ENCODE measurements at regions not wholly inside any gene's neighbourhood (a gene's known extent, or its start where the extent isn't known, plus 50 kb on each side); places are given as distances from the start of the nearest gene placed in this dataset.
A peak's percentile ranks its signal among the peaks of the same experiment; 100 is the strongest.

DNA sequence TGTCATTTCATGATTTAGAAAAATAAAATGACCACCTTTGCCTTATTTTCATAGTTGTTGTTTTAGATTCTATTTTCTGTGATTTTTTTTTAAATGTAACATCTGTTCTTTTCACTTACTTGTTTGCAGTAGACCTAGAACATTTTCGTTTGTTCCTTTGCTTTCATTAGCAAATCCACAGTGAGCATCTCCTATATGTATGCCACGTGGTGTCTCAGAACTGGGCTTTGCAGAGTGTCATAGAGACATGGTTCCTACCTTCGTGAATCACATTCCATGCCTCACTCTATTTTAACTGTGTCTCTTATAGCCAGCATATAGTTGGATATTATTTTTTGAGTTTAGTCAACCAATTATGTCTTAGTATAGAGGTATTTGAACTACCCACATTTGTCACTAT is 118.2 kb downstream of the KLF13 start:
- no peak overlapping the region for H3K4me3 ChIP-seq (ENCODE audit: low read depth, low read length)

GRCh38 chr15:31446546-31446945 is 119.9 kb downstream of the KLF13 start:
- TF ChIP-seq, protein P1, sequence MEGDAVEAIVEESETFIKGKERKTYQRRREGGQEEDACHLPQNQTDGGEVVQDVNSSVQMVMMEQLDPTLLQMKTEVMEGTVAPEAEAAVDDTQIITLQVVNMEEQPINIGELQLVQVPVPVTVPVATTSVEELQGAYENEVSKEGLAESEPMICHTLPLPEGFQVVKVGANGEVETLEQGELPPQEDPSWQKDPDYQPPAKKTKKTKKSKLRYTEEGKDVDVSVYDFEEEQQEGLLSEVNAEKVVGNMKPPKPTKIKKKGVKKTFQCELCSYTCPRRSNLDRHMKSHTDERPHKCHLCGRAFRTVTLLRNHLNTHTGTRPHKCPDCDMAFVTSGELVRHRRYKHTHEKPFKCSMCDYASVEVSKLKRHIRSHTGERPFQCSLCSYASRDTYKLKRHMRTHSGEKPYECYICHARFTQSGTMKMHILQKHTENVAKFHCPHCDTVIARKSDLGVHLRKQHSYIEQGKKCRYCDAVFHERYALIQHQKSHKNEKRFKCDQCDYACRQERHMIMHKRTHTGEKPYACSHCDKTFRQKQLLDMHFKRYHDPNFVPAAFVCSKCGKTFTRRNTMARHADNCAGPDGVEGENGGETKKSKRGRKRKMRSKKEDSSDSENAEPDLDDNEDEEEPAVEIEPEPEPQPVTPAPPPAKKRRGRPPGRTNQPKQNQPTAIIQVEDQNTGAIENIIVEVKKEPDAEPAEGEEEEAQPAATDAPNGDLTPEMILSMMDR (IDR thresholded peaks at IDR 0.05; ENCODE audit: insufficient read depth, low read depth, low read length, missing control alignments): no peak
- no peak overlapping the region for H3K4me3 ChIP-seq (ENCODE audit: low read depth, low read length)

More for the DNA sequence above, 118.2 kb downstream of the KLF13 start:
- peak; percentile 72 for DNase-seq (ENCODE audit: low read depth)
- TF ChIP-seq, protein P1 (IDR thresholded peaks at IDR 0.05; ENCODE audit: insufficient read depth, low read depth, low read length, missing control alignments): no peak

DNA sequence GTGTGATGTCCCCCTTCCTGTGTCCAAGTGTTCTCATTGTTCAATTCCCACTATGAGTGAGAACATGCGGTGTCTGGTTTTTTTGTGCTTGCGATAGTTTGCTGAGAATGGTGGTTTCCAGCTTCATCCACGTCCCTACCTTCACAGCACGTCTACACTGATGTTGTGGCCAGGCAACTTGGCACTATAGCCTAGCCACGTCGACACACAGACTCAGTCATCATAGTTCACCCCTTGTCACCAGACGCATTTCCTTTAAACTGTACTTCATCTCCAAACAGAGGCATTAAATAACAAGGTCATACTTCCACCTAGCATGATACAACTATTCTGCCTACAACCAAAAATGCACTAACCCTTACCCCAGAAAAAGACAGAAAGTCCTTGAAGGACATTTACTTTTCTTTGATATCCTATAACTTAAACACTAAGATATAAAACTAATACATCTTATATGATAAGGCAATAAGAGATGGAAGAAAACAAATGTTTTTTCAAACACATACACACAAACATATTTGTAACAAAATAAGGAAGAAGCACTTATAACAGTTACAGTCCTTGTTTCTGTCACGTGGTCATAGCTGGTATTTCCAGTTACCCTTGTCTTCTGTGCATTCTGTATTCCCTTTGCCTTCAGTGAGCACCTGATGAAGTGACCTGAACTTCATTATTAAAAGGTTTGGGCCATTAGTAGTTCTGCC is 121.4 kb downstream of the KLF13 start:
- TF ChIP-seq, protein P1 (IDR thresholded peaks at IDR 0.05; ENCODE audit: insufficient read depth, low read depth, low read length, missing control alignments): no peak
- DNase-seq (ENCODE audit: low read depth): no peak

More at GRCh38 chr15:31446546-31446945, 119.9 kb downstream of the KLF13 start:
- DNase-seq (ENCODE audit: low read depth): no peak

DNA sequence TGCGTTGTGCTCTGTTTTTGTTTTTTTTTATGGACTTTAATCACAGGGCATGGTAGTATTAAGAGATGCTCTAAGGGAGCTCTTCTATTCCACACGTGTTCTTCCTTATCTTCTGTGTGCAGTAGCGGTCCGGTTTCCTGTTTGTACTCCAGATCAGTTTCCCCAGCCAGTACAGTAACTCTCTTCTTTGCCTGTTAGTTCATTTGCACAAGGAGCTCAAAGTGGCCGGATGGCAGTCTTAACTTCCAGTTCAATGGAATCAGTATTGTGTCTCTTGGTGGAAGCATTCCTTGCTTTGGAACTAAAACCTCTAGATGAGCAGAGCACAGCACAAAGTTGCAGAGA is 122.0 kb downstream of the KLF13 start:
- TF ChIP-seq, protein P1 (IDR thresholded peaks at IDR 0.05; ENCODE audit: insufficient read depth, low read depth, low read length, missing control alignments): no peak
- no peak for DNase-seq (ENCODE audit: low read depth)
- no peak overlapping the region for H3K4me3 ChIP-seq (ENCODE audit: low read depth, low read length)

More for the DNA sequence above, 121.4 kb downstream of the KLF13 start:
- H3K4me3 ChIP-seq (ENCODE audit: low read depth, low read length): no peak overlapping the region

DNA sequence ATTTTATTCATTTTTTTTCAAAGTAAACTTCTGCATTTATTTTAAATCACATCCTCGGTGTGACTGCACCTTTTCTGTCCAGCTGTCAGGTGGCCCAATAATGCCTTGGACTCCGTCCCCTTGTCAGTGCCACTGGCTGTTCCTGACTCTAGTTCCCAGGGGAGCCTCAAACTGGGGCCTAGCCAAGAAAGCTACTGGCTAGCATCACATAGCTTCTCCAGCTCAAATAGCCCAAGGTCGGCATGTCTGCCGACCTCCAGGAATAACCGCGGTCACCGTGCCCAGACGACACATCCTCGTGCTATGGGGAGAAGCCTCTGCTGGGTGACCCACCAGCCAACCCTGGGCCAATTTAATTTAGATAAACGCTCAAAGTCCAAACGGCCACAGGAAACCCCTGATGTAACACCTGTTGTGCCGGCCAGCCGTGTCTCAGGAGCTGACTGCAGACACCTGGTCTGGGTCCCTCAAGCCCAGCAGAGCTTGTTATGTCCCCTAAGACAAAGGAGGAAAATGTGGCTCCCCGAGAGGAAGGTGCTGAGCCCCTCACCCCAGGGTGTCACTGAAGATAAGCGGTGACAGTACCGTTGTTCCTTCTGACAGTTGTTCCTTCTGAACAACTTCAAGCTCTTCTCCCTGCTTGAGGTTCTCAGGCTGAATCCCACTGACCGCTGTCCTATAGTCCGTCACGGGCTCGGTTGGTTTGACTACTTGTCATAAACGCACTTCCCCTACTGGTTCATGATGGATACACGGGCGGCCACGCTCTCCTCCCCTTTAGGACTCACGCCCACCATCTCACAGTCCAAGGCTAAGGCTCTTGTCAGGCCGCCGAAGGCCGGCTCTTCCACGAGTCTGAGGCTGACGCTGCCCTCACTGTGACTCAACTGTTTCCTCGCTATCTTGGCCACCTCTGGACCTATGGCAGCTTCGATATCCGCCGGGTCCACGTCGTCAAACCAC is 126.2 kb downstream of the KLF13 start:
- no peak for DNase-seq (ENCODE audit: low read depth)
- TF ChIP-seq, protein P1 (IDR thresholded peaks at IDR 0.05; ENCODE audit: insufficient read depth, low read depth, low read length, missing control alignments): no peak
- H3K4me3 ChIP-seq (ENCODE audit: low read depth, low read length): no peak overlapping the region

- no peak for DNase-seq (ENCODE audit: low read depth)
- TF ChIP-seq, protein P1 (IDR thresholded peaks at IDR 0.05; ENCODE audit: insufficient read depth, low read depth, low read length, missing control alignments): no peak
- H3K4me3 ChIP-seq (ENCODE audit: low read depth, low read length): no peak overlapping the region
Measured at GRCh38 chr15:31453558-31454318, 127.1 kb downstream of the KLF13 start.
